Endodermal cell (in vitro differentiated cells): ENCODE measurements at regions not wholly inside any gene's neighbourhood (a gene's known extent, or its start where the extent isn't known, plus 50 kb on each side); places are given as distances from the start of the nearest gene placed in this dataset.

Experiments
- DNase-seq: peaks from one replicate; pipeline ENCODE4 v3.0.0-alpha.2; 2017
- H3K27ac ChIP-seq: 2 replicates; pipeline ENCODE4 v1.5.1; 2013; ENCODE audit warnings: mild to moderate bottlenecking, low read depth, low read length, moderate library complexity
- H3K27me3 ChIP-seq: 2 replicates; pipeline ENCODE4 v1.6.1; 2013; ENCODE audit warnings: mild to moderate bottlenecking, low read length, moderate library complexity; ENCODE audit not compliant: insufficient read depth, control insufficient read depth, poor library complexity, severe bottlenecking
- H3K36me3 ChIP-seq: 2 replicates; pipeline ENCODE4 v1.7.0; 2013; ENCODE audit warnings: mild to moderate bottlenecking, low read length, moderate library complexity; ENCODE audit not compliant: control insufficient read depth, insufficient read depth
- H3K4me1 ChIP-seq: one replicate; pipeline ENCODE4 v1.7.0; 2013; ENCODE audit warnings: low read length; ENCODE audit not compliant: control insufficient read depth, insufficient read depth
- H3K4me3 ChIP-seq: 2 replicates; pipeline ENCODE4 v1.5.1; 2013; ENCODE audit warnings: mild to moderate bottlenecking, low read length, moderate library complexity
- H3K9ac ChIP-seq: 2 replicates; pipeline ENCODE4 v1.6.1; 2013; ENCODE audit warnings: mild to moderate bottlenecking, low read length, moderate library complexity; ENCODE audit not compliant: poor library complexity, severe bottlenecking; ENCODE audit errors: extremely low read depth
- H3K9me3 ChIP-seq: 2 replicates; pipeline ENCODE4 v1.6.1; 2013; ENCODE audit warnings: mild to moderate bottlenecking, low read length, moderate library complexity; ENCODE audit not compliant: control insufficient read depth
- H3K27ac Mint-ChIP-seq: 2 replicates; pipeline ENCODE4 v1.8.0; 2020; ENCODE audit warnings: mixed read lengths
- H3K27me3 Mint-ChIP-seq: 2 replicates; pipeline ENCODE4 v1.8.0; 2021; ENCODE audit warnings: mild to moderate bottlenecking, mixed read lengths; ENCODE audit not compliant: insufficient read depth
- H3K36me3 Mint-ChIP-seq: 2 replicates; pipeline ENCODE4 v1.8.0; 2020; ENCODE audit warnings: low read depth, mixed read lengths
- H3K4me1 Mint-ChIP-seq: 2 replicates; pipeline ENCODE4 v1.8.0; 2020; ENCODE audit warnings: mixed read lengths
- H3K4me3 Mint-ChIP-seq: 2 replicates; pipeline ENCODE4 v1.8.0; 2020; ENCODE audit warnings: mild to moderate bottlenecking, moderate library complexity, mixed read lengths
- H3K9me3 Mint-ChIP-seq: 2 replicates; pipeline ENCODE4 v1.8.0; 2020; ENCODE audit warnings: mild to moderate bottlenecking, mixed read lengths
- CTCF ChIP-seq: fragments of 200-600 bp; sonication (generic); conservative IDR thresholded peaks from 2 replicates; pipeline ENCODE4 v1.5.0; 2021; ENCODE audit warnings: antibody characterized with exemption, mild to moderate bottlenecking
- WGBS, 2 experiments: methylation state at CpG; one replicate each; pipeline versions ENCODE4 v1.1.5 to v1.1.7; 2013; ENCODE audit warnings: missing lambda C conversion rate in 2 of 2, mixed read lengths in 1 of 2; ENCODE audit not compliant: insufficient coverage in 1 of 2, insufficient read length in 1 of 2; 5-methylcytosine and 5-hydroxymethylcytosine counted together

DNA sequence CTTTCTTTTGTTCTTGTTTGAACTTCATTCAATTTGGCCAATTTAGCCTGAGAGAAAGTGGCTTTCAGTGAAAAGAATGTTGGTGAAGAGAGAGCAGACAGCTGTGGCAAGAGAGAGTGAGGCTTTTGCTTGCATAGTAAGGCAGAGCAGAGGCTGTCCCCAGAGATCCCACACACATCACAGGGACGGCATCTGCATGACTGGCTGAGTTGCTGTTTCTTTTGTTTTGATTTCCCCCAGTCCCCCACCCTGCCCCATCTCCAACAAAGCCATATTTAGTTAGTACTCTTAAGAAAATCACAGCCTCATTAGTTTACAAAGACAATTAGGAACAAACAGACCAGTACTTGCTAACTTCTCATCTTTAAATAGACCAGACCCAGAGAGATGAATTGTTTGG lies 363.9 kb upstream of the SEMA6A start:
- DNase-seq, result peak; percentile 82
- no peaks in the 10 kb centered on the region for H3K9me3 ChIP-seq
- no peaks in the 10 kb centered on the region for H3K4me1 ChIP-seq
- 13 to 17% methylated on average over 1 of the region's 1 CpG for WGBS, 2 experiments
- peak overlapping the region; percentile 24 for H3K4me3 Mint-ChIP-seq
- TF ChIP-seq CTCF, result no peak
- no peaks in the 10 kb centered on the region for H3K27me3 ChIP-seq
- H3K9me3 Mint-ChIP-seq, result no peaks in the 10 kb centered on the region
- no peak overlapping the region for H3K9ac ChIP-seq
- H3K36me3 Mint-ChIP-seq, result no peaks in the 10 kb centered on the region
- peak overlapping the region; percentile 69 for H3K27ac Mint-ChIP-seq
- H3K36me3 ChIP-seq, result no peaks in the 10 kb centered on the region
- H3K4me1 Mint-ChIP-seq, result peaks cover 26% of the 10 kb centered on the region
- H3K27me3 Mint-ChIP-seq, result no peaks in the 10 kb centered on the region
- H3K4me3 ChIP-seq, result peak overlapping the region; percentile 10
- no peak overlapping the region for H3K27ac ChIP-seq

DNA sequence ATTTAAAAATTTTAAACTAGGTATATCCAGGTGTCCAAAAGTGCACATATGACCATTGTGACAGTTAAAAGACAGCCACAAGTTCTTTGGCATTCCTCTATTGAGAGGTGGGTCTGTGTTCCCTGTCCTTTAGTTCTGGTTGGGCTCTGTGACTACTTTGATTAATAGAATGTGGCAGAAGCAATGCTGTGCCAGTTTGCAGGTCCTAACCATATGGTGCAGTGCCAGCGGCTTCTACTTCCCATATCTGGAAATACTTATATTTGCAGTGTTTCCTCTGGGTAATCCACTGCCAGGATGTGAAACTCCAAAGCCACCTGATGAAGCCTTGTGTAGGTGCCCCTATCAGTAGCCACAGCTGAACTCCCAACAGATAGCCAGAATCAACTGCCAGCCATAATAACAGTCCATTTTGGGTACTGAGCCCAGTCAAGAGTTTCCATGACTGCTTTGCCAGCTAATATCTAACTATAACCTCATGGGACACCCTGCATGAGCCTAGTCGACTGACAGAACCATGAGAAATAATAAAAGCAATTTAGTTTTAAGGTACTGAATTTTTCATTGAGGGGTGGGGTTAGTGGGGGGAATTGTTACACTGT lies 361.0 kb upstream of the SEMA6A start:
- H3K9me3 ChIP-seq, result no peaks in the 10 kb centered on the region
- no peak for DNase-seq
- H3K27ac ChIP-seq, result no peak overlapping the region
- no peak for TF ChIP-seq CTCF
- no peaks in the 10 kb centered on the region for H3K36me3 ChIP-seq
- H3K4me1 ChIP-seq, result no peaks in the 10 kb centered on the region
- H3K27me3 Mint-ChIP-seq, result no peaks in the 10 kb centered on the region
- H3K27ac Mint-ChIP-seq, result no peak overlapping the region
- H3K4me3 ChIP-seq, result no peak overlapping the region
- no peaks in the 10 kb centered on the region for H3K36me3 Mint-ChIP-seq
- WGBS, 2 experiments, result 95 to 100% methylated on average over 1 to 2 of the region's 2 CpGs
- peaks cover 28% of the 10 kb centered on the region for H3K4me1 Mint-ChIP-seq
- H3K9ac ChIP-seq, result no peak overlapping the region
- no peaks in the 10 kb centered on the region for H3K9me3 Mint-ChIP-seq
- H3K4me3 Mint-ChIP-seq, result no peak overlapping the region
- no peaks in the 10 kb centered on the region for H3K27me3 ChIP-seq

DNA sequence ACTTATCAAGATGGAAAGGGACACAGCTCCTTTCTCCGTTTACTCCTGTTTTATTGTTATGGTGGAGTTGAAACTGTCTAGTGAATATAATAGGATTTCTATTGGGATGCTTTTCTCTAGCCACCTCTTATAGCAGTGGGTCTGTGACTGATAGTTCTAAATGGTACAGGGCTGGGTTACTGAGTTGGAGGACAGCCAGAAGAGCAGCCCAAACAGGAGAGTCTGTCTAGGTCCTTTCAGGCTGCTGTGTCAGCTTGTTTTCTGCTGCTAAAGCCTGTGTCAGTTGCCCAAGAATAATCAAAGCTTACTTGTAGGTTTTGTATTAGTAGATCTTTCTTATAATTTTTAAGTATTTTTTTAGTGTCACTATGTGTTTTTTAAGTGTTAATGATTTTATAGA lies 356.0 kb upstream of the SEMA6A start:
- H3K27ac Mint-ChIP-seq, result no peak overlapping the region
- Histone ChIP-seq H3K27me3 (no peaks in the 10 kb centered on the region), H3K36me3 (no peaks in the 10 kb centered on the region), H3K4me3 (no peak overlapping the region), H3K4me1 (no peaks in the 10 kb centered on the region), H3K9me3 (no peaks in the 10 kb centered on the region), H3K9ac (no peak overlapping the region), H3K27ac (no peak overlapping the region)
- 88% methylated on average over 1 of the region's 1 CpG; no CpG with 5 or more reads in 1 of the 2 experiments for WGBS, 2 experiments
- no peak for TF ChIP-seq CTCF
- peaks cover 21% of the 10 kb centered on the region for H3K4me1 Mint-ChIP-seq
- no peaks in the 10 kb centered on the region for H3K27me3 Mint-ChIP-seq
- H3K36me3 Mint-ChIP-seq, result no peaks in the 10 kb centered on the region
- DNase-seq, result no peak
- no peaks in the 10 kb centered on the region for H3K9me3 Mint-ChIP-seq
- H3K4me3 Mint-ChIP-seq, result no peak overlapping the region
